ENCODE measurements at regions not wholly inside any gene's neighbourhood (a gene's known extent, or its start where the extent isn't known, plus 50 kb on each side); places are given as distances from the start of the nearest gene placed in this dataset.

DNA sequence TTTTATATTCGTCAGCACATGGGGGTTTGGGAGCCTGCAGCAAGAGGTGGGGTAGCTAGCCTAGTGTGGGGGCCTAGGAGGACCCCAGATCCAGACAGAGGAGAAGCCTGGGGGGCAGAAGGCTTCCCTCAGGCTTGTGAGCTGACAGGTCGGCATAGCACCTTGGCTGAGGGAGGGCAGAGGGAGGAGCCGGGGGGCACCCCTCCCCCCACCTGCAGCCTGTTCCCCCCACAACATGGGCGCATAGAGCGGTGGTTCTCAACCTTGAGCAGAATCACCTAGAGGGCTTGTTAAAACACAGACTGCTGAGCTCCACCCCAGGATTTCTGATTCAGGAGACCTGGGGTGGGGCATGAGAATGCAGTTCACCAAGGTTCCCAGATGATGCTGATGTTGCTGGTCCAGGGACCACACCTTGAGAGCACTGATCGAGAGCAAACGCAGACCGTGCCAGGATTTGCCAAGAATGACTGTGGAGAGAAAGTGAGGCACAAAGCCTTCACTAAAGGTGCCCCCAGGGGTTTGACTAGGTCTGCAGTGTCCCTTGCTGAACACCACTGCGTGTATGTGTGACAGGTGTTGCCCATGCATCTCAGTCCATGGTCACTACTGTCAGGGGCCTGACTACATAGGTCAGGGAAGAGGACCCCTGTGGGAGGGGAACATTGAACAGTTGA lies 163.3 kb downstream of the MACROH2A1 start:
- no peak overlapping the region for H3K27ac ChIP-seq (ENCODE audit: poor library complexity, severe bottlenecking)
- no peak overlapping the region for H3K4me3 ChIP-seq (ENCODE audit: severe bottlenecking)
- ATAC-seq (ENCODE audit: low read depth) (no peak), DNase-seq (ENCODE audit: low spot score) (peak; percentile 33)
- no peaks in the 10 kb centered on the region for H3K9me3 ChIP-seq (ENCODE audit: severe bottlenecking)
- TF ChIP-seq CTCF (IDR thresholded peaks at IDR 0.05; ENCODE audit: poor library complexity, severe bottlenecking), result no peak
- no peaks in the 10 kb centered on the region for H3K4me1 ChIP-seq (ENCODE audit: insufficient read depth, poor library complexity, severe bottlenecking)
- H3K36me3 ChIP-seq (ENCODE audit: low read depth), result no peaks in the 10 kb centered on the region
- no peaks in the 10 kb centered on the region for H3K27me3 ChIP-seq (ENCODE audit: insufficient read depth, poor library complexity, severe bottlenecking)

DNA sequence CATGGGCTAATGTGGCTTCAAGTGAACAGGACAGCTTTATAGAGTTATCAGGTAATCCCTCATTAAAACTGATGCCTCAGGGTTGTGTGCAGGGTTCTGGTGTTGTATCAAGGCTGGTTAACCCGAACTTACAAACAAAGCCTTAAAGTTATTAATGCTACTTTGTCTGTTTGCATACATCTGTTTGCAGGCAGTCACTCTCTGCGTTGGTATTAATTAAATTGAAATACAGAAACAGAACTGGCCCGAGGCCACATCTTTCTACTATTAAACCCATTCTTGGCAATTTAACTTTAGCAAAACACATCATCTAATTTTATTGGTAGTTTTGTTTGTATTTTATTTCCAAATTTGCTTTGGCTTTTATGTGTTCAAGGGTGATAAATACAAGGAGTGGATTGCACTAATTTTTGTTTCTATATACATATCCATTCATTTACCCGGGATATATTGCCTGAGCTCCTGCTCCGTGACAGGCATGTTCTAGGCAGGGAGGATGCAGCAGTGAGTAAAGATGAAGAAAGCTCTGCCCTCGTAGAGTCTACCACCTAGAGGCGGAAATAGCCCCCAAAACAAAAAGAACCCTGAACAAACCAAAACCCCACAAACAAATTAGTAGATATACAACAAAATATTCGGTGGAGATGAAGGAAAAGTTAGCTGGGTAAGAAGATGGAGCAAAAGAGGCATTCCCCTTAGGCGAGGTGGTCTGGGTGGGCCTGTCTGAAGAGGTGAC lies 164.2 kb downstream of the MACROH2A1 start:
- Histone ChIP-seq H3K27ac (ENCODE audit: poor library complexity, severe bottlenecking) (no peak overlapping the region), H3K9me3 (ENCODE audit: severe bottlenecking) (no peaks in the 10 kb centered on the region), H3K4me1 (ENCODE audit: insufficient read depth, poor library complexity, severe bottlenecking) (no peaks in the 10 kb centered on the region), H3K36me3 (ENCODE audit: low read depth) (no peaks in the 10 kb centered on the region), H3K4me3 (ENCODE audit: severe bottlenecking) (no peak overlapping the region), H3K27me3 (ENCODE audit: insufficient read depth, poor library complexity, severe bottlenecking) (no peaks in the 10 kb centered on the region)
- ATAC-seq (ENCODE audit: low read depth) (no peak), DNase-seq (ENCODE audit: low spot score) (peak; percentile 30)
- no peak for TF ChIP-seq CTCF (IDR thresholded peaks at IDR 0.05; ENCODE audit: poor library complexity, severe bottlenecking)

DNA sequence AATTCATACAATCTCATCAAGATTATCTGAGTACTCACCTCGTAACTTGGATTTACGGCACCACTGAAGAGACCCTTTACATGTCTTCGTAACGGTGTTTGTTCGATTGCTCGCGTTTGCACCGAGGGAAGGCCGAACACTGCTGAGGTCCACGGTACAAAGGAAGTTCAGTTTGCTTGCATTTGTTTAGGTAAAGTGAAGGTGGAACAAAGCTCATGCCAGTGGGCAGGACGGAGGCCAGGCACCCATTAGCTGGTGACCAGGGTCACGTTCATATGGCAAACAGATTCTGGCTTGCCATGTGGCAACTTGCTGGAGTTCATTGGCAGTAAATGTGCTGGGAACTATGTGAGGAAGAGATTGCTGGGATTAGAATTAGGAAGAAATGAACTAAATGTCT lies 164.8 kb downstream of the MACROH2A1 start:
- Histone ChIP-seq H3K27me3 (ENCODE audit: insufficient read depth, poor library complexity, severe bottlenecking) (no peaks in the 10 kb centered on the region), H3K36me3 (ENCODE audit: low read depth) (no peaks in the 10 kb centered on the region), H3K4me1 (ENCODE audit: insufficient read depth, poor library complexity, severe bottlenecking) (no peaks in the 10 kb centered on the region), H3K4me3 (ENCODE audit: severe bottlenecking) (no peak overlapping the region), H3K9me3 (ENCODE audit: severe bottlenecking) (no peaks in the 10 kb centered on the region), H3K27ac (ENCODE audit: poor library complexity, severe bottlenecking) (no peak overlapping the region)
- no peak for TF ChIP-seq CTCF (IDR thresholded peaks at IDR 0.05; ENCODE audit: poor library complexity, severe bottlenecking)
- DNase-seq (ENCODE audit: low spot score) (peak; percentile 29), ATAC-seq (ENCODE audit: low read depth) (no peak)

- Histone ChIP-seq H3K27me3 (ENCODE audit: insufficient read depth, poor library complexity, severe bottlenecking) (no peaks in the 10 kb centered on the region), H3K4me1 (ENCODE audit: insufficient read depth, poor library complexity, severe bottlenecking) (no peaks in the 10 kb centered on the region), H3K9me3 (ENCODE audit: severe bottlenecking) (no peaks in the 10 kb centered on the region), H3K36me3 (ENCODE audit: low read depth) (no peaks in the 10 kb centered on the region), H3K27ac (ENCODE audit: poor library complexity, severe bottlenecking) (no peak overlapping the region), H3K4me3 (ENCODE audit: severe bottlenecking) (no peak overlapping the region)
- no peak for ATAC-seq (ENCODE audit: low read depth)
- peak; percentile 59 for DNase-seq (ENCODE audit: low spot score)
- TF ChIP-seq CTCF (IDR thresholded peaks at IDR 0.05; ENCODE audit: poor library complexity, severe bottlenecking), result no peak
Observed at GRCh38 chr5:135233477-135233876, 165.6 kb downstream of the MACROH2A1 start.

DNA sequence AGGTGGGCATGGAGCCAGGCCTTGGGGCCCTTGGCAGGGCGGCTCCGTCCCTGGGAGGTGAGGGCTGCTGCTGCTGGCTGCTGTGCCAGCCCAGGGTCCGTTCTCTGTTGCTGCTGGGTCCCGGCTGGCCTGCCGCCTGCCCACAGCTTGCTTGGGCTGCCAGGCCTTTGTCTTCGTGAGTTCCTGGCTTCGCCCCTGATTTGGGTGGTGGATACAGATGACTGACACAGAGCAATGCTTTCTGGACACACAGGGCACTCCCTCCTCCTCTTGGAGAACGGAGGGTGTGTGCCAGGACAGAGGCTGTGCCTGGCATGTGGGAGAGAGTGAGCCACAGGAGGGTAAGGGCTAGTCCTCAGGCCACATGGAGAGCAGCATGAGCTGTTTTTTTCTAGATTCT lies 166.1 kb downstream of the MACROH2A1 start:
- H3K27me3 ChIP-seq (ENCODE audit: insufficient read depth, poor library complexity, severe bottlenecking), result no peaks in the 10 kb centered on the region
- H3K4me3 ChIP-seq (ENCODE audit: severe bottlenecking), result no peak overlapping the region
- DNase-seq (ENCODE audit: low spot score) (peak; percentile 38), ATAC-seq (ENCODE audit: low read depth) (no peak)
- no peak overlapping the region for H3K27ac ChIP-seq (ENCODE audit: poor library complexity, severe bottlenecking)
- no peak for TF ChIP-seq CTCF (IDR thresholded peaks at IDR 0.05; ENCODE audit: poor library complexity, severe bottlenecking)
- no peaks in the 10 kb centered on the region for H3K9me3 ChIP-seq (ENCODE audit: severe bottlenecking)
- no peaks in the 10 kb centered on the region for H3K36me3 ChIP-seq (ENCODE audit: low read depth)
- no peaks in the 10 kb centered on the region for H3K4me1 ChIP-seq (ENCODE audit: insufficient read depth, poor library complexity, severe bottlenecking)

All from RWPE2 (cell line).